IPS DF 6.9 (cell line): ENCODE measurements at regions not wholly inside any gene's neighbourhood (a gene's known extent, or its start where the extent isn't known, plus 50 kb on each side); places are given as distances from the start of the nearest gene placed in this dataset.

Experiments
- DNase-seq: peaks from one replicate; pipeline ENCODE4 v3.0.0-alpha.2; 2013; ENCODE audit warnings: low read depth, low spot score
- H3K27ac ChIP-seq: one replicate; pipeline ENCODE4 v1.5.1; 2013; ENCODE audit warnings: low read length, control low read depth
- H3K27me3 ChIP-seq: 2 replicates; pipeline ENCODE4 v1.6.1; 2013; ENCODE audit warnings: mild to moderate bottlenecking, low read length; ENCODE audit not compliant: control insufficient read depth, insufficient read depth
- H3K36me3 ChIP-seq: 2 replicates; pipeline ENCODE4 v1.6.1; 2013; ENCODE audit warnings: low read length; ENCODE audit not compliant: control insufficient read depth, insufficient read depth
- H3K4me1 ChIP-seq: 2 replicates; pipeline ENCODE4 v1.6.1; 2013; ENCODE audit warnings: low read length; ENCODE audit not compliant: control insufficient read depth, insufficient read depth
- H3K4me3 ChIP-seq: 2 replicates; pipeline ENCODE4 v1.5.1; 2013; ENCODE audit warnings: mild to moderate bottlenecking, low read length
- H3K9me3 ChIP-seq: 2 replicates; pipeline ENCODE4 v1.6.1; 2013; ENCODE audit warnings: low read length, inconsistent platforms; ENCODE audit not compliant: control insufficient read depth, insufficient read depth
- WGBS: extraction: QIAGEN DNeasy Blood & Tissue Kit; methylation state at CpG from one replicate; pipeline ENCODE4 v1.1.7; 2013; ENCODE audit warnings: mixed read lengths, missing lambda C conversion rate; ENCODE audit not compliant: insufficient read length, insufficient coverage; 5-methylcytosine and 5-hydroxymethylcytosine counted together

GRCh38 chr6:105909106-105909505 lies 177.0 kb upstream of the PRDM1 start:
- H3K36me3 ChIP-seq = no peaks in the 10 kb centered on the region
- no peak for DNase-seq
- H3K27ac ChIP-seq = no peak overlapping the region
- H3K4me1 ChIP-seq = no peaks in the 10 kb centered on the region
- H3K9me3 ChIP-seq = no peaks in the 10 kb centered on the region
- no CpG with 5 or more reads among the region's 6 CpGs for WGBS
- no peaks in the 10 kb centered on the region for H3K27me3 ChIP-seq
- H3K4me3 ChIP-seq = no peak overlapping the region

GRCh38 chr6:105907991-105908390 lies 178.1 kb upstream of the PRDM1 start:
- H3K4me1 ChIP-seq = no peaks in the 10 kb centered on the region
- H3K27me3 ChIP-seq = no peaks in the 10 kb centered on the region
- no peaks in the 10 kb centered on the region for H3K9me3 ChIP-seq
- no peak overlapping the region for H3K27ac ChIP-seq
- no CpG with 5 or more reads among the region's 5 CpGs for WGBS
- H3K4me3 ChIP-seq = no peak overlapping the region
- DNase-seq = no peak
- no peaks in the 10 kb centered on the region for H3K36me3 ChIP-seq

- no peaks in the 10 kb centered on the region for H3K9me3 ChIP-seq
- WGBS = 100% methylated on average over 2 of the region's 2 CpGs
- no peaks in the 10 kb centered on the region for H3K4me1 ChIP-seq
- no peak overlapping the region for H3K27ac ChIP-seq
- DNase-seq = no peak
- H3K27me3 ChIP-seq = no peaks in the 10 kb centered on the region
- H3K4me3 ChIP-seq = no peak overlapping the region
- no peaks in the 10 kb centered on the region for H3K36me3 ChIP-seq
These were observed 178.8 kb upstream of the PRDM1 start for GRCh38 chr6:105907301-105907700.

- no peak overlapping the region for H3K27ac ChIP-seq
These were observed 183.6 kb upstream of the PRDM1 start for GRCh38 chr6:105902401-105903031.

GRCh38 chr6:105901583-105901982 lies 184.6 kb upstream of the PRDM1 start:
- Histone ChIP-seq H3K4me1 (no peaks in the 10 kb centered on the region), H3K27ac (no peak overlapping the region), H3K9me3 (no peaks in the 10 kb centered on the region), H3K4me3 (no peak overlapping the region), H3K27me3 (no peaks in the 10 kb centered on the region), H3K36me3 (no peaks in the 10 kb centered on the region)
- no CpG with 5 or more reads among the region's 3 CpGs for WGBS
- DNase-seq = no peak

More at GRCh38 chr6:105902401-105903031, 183.6 kb upstream of the PRDM1 start:
- no peaks in the 10 kb centered on the region for H3K9me3 ChIP-seq
- DNase-seq = no peak
- no peak overlapping the region for H3K4me3 ChIP-seq
- H3K36me3 ChIP-seq = no peaks in the 10 kb centered on the region
- no peaks in the 10 kb centered on the region for H3K4me1 ChIP-seq
- WGBS = no CpG with 5 or more reads among the region's 8 CpGs
- H3K27me3 ChIP-seq = no peaks in the 10 kb centered on the region

- no peak for DNase-seq
- Histone ChIP-seq H3K27ac (no peak overlapping the region), H3K9me3 (no peaks in the 10 kb centered on the region), H3K4me3 (no peak overlapping the region), H3K27me3 (no peaks in the 10 kb centered on the region), H3K36me3 (no peaks in the 10 kb centered on the region), H3K4me1 (no peaks in the 10 kb centered on the region)
- WGBS = no CpG with 5 or more reads among the region's 13 CpGs
These were observed 185.8 kb upstream of the PRDM1 start for GRCh38 chr6:105900125-105900937.

- no peak for DNase-seq
- WGBS = no CpG with 5 or more reads among the region's 5 CpGs
- Histone ChIP-seq H3K27me3 (no peaks in the 10 kb centered on the region), H3K36me3 (no peaks in the 10 kb centered on the region), H3K9me3 (no peaks in the 10 kb centered on the region), H3K4me1 (no peaks in the 10 kb centered on the region), H3K27ac (no peak overlapping the region), H3K4me3 (no peak overlapping the region)
These were observed 187.8 kb upstream of the PRDM1 start for GRCh38 chr6:105898286-105898685.

GRCh38 chr6:105897131-105897530 lies 189.0 kb upstream of the PRDM1 start:
- Histone ChIP-seq H3K9me3 (no peaks in the 10 kb centered on the region), H3K4me3 (no peak overlapping the region), H3K27me3 (no peaks in the 10 kb centered on the region), H3K27ac (no peak overlapping the region), H3K4me1 (no peaks in the 10 kb centered on the region), H3K36me3 (no peaks in the 10 kb centered on the region)
- no peak for DNase-seq
- WGBS = no CpG with 5 or more reads among the region's 1 CpG

- Histone ChIP-seq H3K27me3 (no peaks in the 10 kb centered on the region), H3K4me3 (no peak overlapping the region), H3K9me3 (no peaks in the 10 kb centered on the region), H3K27ac (no peak overlapping the region), H3K36me3 (no peaks in the 10 kb centered on the region), H3K4me1 (no peaks in the 10 kb centered on the region)
- no peak for DNase-seq
- WGBS = no CpG with 5 or more reads among the region's 3 CpGs
These were observed 189.4 kb upstream of the PRDM1 start for GRCh38 chr6:105896821-105897095.

GRCh38 chr6:105896052-105896820 lies 189.9 kb upstream of the PRDM1 start:
- H3K4me1 ChIP-seq = no peaks in the 10 kb centered on the region
- no CpG with 5 or more reads among the region's 12 CpGs for WGBS
- no peak overlapping the region for H3K4me3 ChIP-seq
- no peaks in the 10 kb centered on the region for H3K9me3 ChIP-seq
- no peaks in the 10 kb centered on the region for H3K36me3 ChIP-seq
- H3K27ac ChIP-seq = no peak overlapping the region
- H3K27me3 ChIP-seq = no peaks in the 10 kb centered on the region
- DNase-seq = no peak
